ENCODE measurements at regions not wholly inside any gene's neighbourhood (a gene's known extent, or its start where the extent isn't known, plus 50 kb on each side); places are given as distances from the start of the nearest gene placed in this dataset.

GRCh38 chr3:159443266-159443665 is 545.4 kb upstream of the IL12A start:
- no peak overlapping the region for H3K27ac Mint-ChIP-seq
- no peak overlapping the region for H3K4me3 Mint-ChIP-seq
- no peaks in the 10 kb centered on the region for H3K9me3 Mint-ChIP-seq
- no peak for TF ChIP-seq CTCF (conservative IDR thresholded peaks at IDR 0.05)
- no peaks in the 10 kb centered on the region for H3K4me1 Mint-ChIP-seq (ENCODE audit: unreplicated experiment)
- DNase-seq (ENCODE audit: extremely low spot score, unreplicated experiment) = no peak
- H3K36me3 Mint-ChIP-seq = no peaks in the 10 kb centered on the region
- no peaks in the 10 kb centered on the region for H3K27me3 Mint-ChIP-seq

- no peak for TF ChIP-seq CTCF (conservative IDR thresholded peaks at IDR 0.05)
- H3K9me3 Mint-ChIP-seq = no peaks in the 10 kb centered on the region
- no peaks in the 10 kb centered on the region for H3K4me1 Mint-ChIP-seq (ENCODE audit: unreplicated experiment)
- no peak overlapping the region for H3K27ac Mint-ChIP-seq
- H3K36me3 Mint-ChIP-seq = no peaks in the 10 kb centered on the region
- DNase-seq (ENCODE audit: extremely low spot score, unreplicated experiment) = no peak
- no peak overlapping the region for H3K4me3 Mint-ChIP-seq
- H3K27me3 Mint-ChIP-seq = no peaks in the 10 kb centered on the region
Measured at GRCh38 chr3:159447841-159448240, 540.8 kb upstream of the IL12A start.

- H3K4me3 Mint-ChIP-seq = no peak overlapping the region
- peaks cover 3% of the 10 kb centered on the region for H3K27me3 Mint-ChIP-seq
- no peaks in the 10 kb centered on the region for H3K36me3 Mint-ChIP-seq
- no peak for TF ChIP-seq CTCF (conservative IDR thresholded peaks at IDR 0.05)
- DNase-seq (ENCODE audit: extremely low spot score, unreplicated experiment) = no peak
- H3K27ac Mint-ChIP-seq = no peak overlapping the region
- H3K4me1 Mint-ChIP-seq (ENCODE audit: unreplicated experiment) = no peaks in the 10 kb centered on the region
- H3K9me3 Mint-ChIP-seq = no peaks in the 10 kb centered on the region
Measured at GRCh38 chr3:159448902-159449301, 539.7 kb upstream of the IL12A start.

DNA sequence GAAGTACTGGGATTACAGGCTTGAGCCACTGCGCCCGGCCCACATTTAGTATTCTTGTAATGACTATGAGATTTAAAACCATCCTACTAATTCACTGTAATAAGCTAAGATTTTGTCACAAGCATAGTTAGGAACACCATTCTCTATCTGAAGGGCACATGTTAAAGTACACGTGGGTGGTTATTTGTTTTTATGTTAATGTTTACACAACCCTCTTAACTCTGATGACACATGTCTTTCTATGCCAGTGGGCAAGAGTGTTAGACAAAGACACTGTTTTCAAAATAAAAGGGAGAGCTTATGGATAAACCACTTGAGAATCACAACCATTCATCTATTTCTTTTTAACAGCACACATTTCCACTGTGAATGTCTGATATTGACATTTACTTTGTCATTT is 537.6 kb upstream of the IL12A start:
- no peak for TF ChIP-seq CTCF (conservative IDR thresholded peaks at IDR 0.05)
- Mint-ChIP-seq H3K4me1 (ENCODE audit: unreplicated experiment) (no peaks in the 10 kb centered on the region), H3K36me3 (no peaks in the 10 kb centered on the region), H3K27ac (no peak overlapping the region), H3K9me3 (no peaks in the 10 kb centered on the region), H3K27me3 (peaks cover 3% of the 10 kb centered on the region), H3K4me3 (no peak overlapping the region)
- no peak for DNase-seq (ENCODE audit: extremely low spot score, unreplicated experiment)

DNA sequence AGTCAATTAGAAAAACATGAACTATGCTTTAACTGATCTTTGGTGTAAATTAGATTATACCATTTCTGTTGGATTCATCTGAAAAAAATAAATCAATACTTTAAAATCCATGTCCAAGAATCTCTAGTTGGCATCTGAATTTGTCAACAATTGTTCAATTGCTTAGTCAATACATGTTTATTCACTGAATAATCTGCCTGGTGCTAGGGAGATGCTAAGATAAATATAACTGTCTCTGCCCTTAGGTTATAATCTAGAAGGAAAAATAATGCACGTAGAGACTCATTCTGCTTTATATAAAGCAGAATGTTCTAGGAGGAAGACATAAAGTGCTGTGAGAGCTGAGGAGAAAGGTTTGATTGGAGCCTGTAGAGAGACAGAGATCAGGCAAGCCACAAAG is 537.2 kb upstream of the IL12A start:
- Mint-ChIP-seq H3K36me3 (no peaks in the 10 kb centered on the region), H3K9me3 (no peaks in the 10 kb centered on the region), H3K4me1 (ENCODE audit: unreplicated experiment) (no peaks in the 10 kb centered on the region), H3K27me3 (peaks cover 3% of the 10 kb centered on the region), H3K27ac (no peak overlapping the region), H3K4me3 (no peak overlapping the region)
- no peak for DNase-seq (ENCODE audit: extremely low spot score, unreplicated experiment)
- no peak for TF ChIP-seq CTCF (conservative IDR thresholded peaks at IDR 0.05)

DNA sequence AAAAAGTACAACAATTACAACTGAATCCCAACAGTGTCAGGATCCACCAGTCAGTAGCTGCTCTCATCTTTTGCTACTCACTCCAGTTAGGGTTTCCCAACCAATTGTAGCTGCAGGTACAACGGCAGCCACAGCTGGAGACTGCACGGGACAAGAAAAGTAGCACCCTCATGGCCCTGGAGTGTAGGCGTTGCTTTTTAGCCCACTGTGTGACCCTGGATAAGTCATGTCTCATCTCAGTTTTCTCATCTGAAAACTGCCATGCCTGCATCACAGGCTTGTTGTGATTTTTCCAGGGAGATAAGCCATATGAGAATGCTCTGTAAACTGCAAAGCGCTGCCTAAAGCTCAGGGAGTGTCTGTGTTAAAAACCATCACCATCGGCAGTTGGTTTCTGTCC is 535.6 kb upstream of the IL12A start:
- Mint-ChIP-seq H3K36me3 (no peaks in the 10 kb centered on the region), H3K4me3 (no peak overlapping the region), H3K4me1 (ENCODE audit: unreplicated experiment) (peaks cover under 1% of the 10 kb centered on the region), H3K27ac (no peak overlapping the region), H3K9me3 (no peaks in the 10 kb centered on the region), H3K27me3 (peaks cover 3% of the 10 kb centered on the region)
- TF ChIP-seq CTCF (conservative IDR thresholded peaks at IDR 0.05) = no peak
- no peak for DNase-seq (ENCODE audit: extremely low spot score, unreplicated experiment)
